GM19035 (cell line): ENCODE measurements at regions not wholly inside any gene's neighbourhood (a gene's known extent, or its start where the extent isn't known, plus 50 kb on each side); places are given as distances from the start of the nearest gene placed in this dataset.
A peak's percentile ranks its signal among the peaks of the same experiment; 100 is the strongest.

ENCODE experiments used
- ATAC-seq: cut with Tn5 transposase; IDR thresholded peaks from one replicate; pipeline ENCODE4 v1.9.1; 2021; ENCODE audit not compliant: unreplicated experiment

DNA sequence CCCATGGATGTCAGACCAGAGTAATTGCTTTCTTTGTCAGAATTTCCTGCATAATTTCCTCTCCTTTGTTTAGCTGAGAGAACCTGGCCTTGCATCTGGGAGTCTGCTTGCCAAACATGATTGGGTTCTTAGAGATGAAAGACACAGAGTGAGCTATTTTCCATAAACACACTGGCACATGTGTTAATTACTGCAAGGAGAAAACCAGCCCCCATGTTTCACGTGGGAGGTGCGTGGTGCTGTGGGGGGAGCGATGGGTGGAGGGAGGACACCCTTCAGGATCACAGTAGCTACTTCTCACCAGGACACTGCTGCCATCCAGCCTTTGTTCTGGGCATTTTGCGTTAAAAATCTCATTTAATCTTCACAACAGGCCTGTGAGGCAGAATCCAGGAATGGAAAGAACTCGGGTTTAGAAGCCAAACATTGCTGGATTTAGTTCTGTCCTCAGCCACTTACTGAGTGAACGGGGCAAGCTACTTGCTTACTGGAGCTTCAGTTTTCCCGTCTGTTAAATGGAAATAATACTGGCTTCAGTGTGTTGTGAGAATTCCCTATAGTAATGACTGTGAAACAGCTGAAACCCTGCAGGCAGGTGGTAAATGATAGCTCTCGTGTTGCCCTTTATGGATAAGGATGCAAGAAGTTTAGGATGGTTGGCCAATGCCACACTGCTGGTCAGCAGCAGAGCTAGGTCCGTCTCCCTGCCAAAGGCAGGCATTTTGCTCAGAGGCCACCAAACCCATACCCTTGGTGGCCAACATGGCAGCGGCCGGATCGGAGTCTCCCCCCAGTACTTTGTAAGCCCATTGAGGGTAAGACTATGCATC, 100.1 kb upstream of the ASAP2 start:
- no peak for ATAC-seq

DNA sequence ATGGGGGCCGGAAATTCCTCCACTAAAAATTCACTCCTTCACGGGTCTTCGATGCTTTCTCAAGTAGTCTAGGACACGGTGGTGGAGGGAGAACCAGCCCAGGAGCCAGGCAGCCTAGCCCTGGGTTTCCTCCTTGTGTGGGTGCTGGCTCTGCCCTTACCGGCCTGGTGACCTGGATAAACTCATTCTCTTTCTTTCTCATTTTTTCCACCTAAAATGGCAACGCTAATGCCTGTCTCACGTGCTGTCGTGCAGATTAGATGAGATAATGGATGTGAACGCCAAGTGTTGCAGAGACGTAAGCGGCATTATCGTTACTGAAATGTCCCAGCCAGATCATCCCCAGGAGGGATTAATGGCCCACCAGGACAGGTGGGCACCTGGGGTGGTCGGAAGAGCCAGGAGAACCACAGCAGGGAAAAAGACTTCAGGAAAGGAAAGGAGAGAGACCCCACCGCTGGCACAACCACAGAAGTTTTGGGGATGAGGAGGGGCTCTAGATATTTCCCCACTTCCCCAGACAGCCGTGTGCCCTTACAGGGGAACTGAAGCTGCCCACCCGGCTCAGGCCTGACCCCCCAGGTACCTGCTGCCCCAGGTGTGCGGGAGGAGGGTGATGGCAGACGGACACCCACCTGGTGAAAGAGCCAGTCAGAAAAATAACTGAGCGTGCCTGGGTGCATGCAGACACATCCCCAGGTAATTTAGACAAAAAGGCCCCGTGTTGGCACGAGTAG, 100.8 kb upstream of the ASAP2 start:
- no peak for ATAC-seq

DNA sequence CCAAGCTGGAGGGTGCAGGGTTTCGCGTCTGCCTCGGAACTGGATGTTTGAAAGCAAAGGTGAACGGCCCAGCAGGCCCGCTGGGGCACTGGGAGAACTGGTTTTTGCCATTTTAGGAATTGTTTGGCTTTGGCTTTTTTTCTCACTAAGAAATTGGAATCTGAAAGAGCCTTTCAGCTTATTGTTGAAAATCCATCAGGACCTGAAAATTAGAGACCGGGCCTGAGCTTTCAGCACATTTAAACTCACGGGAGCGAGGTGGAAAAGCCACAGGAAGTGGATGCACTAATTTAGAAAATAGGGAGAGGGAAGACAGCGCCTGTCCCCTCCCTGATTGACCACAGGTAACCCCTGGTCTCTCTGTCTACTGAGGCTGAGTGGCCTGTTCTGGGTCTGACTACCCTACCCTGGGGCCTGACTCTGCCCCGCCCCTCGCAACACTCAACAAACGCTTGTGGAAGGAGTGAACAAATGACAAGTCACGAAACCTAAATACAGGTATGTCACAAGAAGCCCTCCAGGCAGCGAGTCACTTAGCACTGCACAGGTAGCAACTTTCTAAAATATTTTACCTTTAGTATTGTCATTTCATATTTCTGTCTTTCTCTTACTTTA, 100.3 kb upstream of the MBOAT2 start:
- no peak for ATAC-seq

DNA sequence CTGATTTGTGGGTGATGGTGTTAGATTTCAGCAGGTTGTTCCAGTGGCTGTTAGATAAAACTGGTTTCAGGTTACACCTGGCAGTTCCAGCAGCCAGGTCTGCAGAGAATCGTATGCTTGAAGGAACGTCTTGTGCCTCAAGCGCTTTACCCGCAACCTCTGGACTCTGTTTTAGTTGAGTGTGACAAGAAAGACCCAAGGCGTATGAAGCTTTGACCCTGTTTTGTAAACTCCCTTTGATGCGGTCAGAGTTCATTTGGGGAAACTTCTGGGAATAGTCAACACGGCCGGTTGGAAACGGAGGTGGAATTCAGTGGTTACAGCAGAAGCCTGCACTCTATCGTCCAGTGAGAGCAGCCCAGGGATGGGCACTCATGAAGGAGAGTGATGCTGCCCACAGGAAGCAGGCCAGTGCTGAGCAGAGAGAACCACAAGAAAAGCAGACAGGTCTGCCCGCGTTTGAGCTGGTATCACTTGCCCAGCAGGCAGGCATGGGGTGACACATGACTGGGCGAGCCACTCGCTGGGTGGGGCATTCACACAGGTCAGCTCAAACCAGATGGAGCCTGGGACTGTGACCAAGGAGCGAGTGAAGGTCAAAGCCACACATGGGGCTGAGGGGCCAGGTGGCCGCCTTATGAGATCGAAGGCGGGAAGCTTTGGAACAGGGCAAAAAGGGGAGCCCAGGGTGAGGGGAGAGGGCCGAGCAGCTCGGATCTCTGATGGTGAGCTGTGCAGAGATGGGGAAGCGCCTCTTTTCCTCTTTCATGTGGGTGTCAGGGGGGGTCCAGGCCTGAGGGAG, 99.6 kb upstream of the MBOAT2 start:
- no peak for ATAC-seq

DNA sequence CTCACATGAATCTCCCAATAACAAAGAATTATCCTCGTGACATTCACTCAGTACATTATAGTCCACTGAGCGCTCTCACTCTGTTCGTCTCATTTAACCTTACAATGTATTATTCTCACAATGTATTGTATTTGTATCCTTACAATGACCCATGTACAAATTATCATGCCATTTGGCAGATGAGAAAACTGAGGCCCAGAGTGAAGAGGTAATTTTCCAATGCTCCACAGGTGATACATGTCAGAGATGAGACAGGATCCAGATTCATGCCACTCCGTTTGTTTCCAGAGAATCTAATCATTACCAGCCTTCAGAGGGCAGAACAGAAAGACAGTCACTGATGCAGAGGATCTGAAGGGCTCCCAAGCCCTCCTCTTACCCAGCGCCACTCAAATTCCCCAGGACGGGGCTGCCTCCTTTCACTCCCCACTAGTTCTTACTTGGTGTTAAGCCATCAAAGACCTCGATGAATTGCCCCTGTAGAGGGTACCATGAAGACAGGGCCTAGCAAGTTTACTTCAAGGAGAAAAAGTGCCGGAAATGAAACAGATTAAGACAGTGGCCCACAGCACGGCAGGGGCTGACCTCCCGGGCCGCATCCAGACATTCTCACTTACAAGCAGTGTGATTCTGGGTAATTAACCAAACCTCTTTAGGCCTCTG, 98.4 kb upstream of the MBOAT2 start:
- no peak for ATAC-seq

DNA sequence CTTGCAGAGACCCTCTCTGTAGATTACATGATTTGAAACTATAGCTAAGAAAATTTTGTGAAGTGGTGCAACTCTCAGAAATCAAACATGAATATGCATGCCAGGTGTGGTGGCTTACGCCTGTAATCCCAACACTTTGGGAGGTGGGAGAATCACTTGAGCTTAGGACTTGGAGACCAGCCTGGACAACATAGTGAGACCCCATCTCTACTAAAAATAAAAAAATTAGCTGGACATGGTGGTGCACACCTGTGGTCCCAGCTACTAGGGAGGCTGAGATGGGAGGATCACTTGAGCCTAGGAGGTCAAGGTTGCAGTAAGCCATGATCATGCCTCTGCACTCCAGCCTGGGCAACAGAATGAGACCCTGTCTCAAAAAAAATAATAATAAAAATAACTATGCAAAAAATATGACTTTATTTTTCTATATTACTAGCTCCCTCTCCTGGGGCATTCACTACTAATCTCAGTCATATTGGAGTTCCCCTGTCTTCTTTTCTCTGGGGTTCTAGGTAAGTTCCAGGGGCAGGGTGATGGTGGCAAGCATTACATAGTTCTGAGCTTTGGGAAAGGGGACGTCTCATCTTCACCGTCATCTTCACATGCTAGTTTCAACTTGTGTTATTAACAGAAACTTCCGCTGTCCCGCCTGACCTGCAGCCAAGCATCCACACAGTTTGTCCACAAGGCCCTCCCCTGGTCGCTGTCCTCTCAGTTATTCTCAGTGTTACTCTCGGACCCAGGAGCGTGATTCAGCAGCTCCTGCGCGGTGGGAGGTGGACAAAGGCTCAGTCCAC, 96.8 kb upstream of the MBOAT2 start:
- ATAC-seq = peak; percentile 56

DNA sequence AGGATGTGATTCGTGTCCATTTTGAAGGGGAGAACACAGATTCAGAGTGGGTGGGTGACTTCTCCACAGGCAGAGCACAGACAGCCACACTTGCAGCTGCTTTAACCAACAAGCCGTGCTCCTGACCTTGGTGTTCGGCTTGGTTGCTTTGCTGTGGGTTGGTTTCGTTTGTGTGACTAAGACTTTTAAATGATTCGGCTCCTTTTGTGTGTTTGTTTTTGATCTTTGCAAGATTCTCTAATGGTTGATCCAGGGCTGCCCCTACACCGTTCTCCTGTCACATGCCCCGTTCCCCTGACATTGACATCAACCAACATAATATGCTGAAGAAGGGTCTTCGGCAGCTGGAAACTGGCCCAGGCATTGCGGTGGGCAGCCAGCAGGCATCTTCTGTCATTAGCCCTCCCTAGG, 95.9 kb upstream of the MBOAT2 start:
- no peak for ATAC-seq

DNA sequence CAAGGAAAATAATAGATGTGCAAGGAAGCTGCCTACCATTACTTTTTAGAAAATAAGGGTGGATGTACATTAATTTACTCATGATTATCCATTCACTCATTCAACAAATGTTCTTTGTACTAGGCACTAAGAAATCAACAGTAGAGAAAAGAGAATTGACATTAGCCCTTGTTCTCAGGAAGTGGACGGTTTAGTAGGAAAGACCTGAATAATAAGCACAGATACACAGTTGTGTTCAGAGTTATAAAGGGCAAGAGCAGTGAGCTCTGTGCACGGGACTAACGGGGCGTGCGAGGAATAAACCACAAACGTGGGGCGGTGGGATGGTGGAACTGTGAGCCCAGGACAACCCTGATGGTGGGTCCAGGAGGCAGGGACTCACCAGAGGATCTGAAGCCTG, 94.4 kb upstream of the MBOAT2 start:
- no peak for ATAC-seq

DNA sequence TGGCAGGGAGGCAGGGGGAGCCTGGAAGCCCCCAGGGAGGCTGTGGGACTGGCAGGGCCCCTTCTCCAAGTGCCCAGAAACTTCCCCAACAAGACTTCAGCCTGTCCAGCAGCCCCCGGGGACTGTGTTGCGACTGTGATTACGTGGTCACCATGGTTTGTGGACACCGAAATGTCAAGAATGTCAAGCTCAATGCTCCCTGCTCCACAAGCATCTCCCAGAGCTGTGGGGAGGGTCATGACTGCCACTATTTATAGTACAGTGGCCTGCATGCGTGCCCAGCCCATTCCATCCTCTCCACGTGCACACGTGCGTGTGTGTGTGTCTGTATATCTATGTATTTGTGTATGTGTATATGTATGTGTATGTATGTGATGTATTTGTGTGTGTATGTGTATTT, 93.8 kb upstream of the MBOAT2 start:
- ATAC-seq = no peak

DNA sequence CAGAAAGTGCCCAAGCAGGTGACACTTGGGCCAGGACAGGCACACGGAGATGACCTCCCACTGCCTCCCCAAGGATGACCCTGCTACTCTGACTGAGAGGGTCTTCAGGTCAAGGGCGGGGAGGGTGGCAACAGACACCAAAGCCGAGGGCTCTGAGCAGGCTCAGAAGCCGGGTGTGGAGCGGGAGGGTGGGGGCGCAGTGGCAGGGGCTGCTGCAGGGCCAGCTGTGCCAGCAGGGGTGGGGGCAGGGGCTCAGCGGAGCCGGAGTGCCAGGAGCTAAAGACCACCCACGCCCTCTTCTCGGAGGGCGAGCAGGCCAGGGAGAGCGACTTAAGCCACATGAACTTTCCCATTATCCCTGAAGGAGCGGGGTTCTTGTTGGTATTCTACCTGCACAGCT, 93.3 kb upstream of the MBOAT2 start:
- no peak for ATAC-seq

DNA sequence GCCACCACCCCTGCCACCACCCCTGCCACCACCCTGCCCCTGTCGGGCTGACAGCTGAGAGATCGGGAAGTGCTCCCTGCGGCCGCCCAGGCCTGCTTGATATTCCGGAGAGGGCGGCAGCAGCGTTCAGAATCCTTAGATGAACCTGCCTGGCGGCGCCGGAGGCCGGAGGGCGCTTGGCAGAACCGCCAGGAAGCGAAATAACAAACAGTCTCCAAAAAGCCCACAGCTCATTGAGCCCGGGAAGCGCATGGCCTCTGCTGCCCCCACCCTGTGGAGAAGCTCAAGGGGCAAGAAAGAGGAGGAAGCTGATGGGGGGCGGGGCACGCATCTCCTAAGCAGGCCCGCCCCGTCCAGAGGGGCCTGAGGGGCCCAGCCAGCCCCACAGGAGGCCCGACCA, 92.2 kb upstream of the MBOAT2 start:
- ATAC-seq = no peak

DNA sequence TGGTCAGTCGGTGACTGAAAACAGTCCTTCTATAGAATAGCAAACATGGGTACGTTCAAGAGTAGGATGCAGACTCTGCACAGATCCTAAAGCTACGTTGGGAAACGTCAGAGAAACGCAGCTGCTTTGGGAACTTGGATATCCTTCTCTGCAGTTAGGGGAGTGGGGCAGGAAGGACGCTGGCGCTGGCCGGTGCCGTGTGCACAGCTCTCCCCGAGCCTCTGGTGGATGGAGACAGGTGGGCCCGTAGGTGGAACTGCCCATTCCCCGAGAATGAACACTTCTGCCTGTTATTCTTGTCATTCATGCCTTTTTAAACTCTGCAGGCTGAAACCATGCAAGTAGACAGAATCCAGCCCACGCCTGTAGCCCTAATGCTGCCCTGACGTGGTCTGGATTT, 91.7 kb upstream of the MBOAT2 start:
- ATAC-seq = no peak

DNA sequence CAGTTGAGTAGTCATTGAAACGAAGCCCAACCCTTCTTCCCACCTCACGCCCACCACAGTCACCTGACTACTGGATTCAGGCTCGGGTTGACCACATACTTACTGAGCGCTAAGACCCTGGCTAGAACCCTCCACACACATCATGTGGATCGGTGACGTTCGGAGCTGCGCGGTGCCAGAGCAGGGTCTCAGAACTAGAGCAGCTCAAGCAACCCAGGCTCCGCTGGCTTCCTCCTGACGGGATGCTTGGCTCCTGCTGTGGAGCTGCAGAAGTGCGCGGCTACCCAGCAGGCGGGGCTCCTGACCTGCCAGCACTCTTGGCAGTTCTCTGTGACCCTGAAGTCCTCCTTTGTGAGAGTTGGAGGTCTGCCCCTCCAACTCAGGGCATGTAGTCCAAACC, 90.6 kb upstream of the MBOAT2 start:
- no peak for ATAC-seq

DNA sequence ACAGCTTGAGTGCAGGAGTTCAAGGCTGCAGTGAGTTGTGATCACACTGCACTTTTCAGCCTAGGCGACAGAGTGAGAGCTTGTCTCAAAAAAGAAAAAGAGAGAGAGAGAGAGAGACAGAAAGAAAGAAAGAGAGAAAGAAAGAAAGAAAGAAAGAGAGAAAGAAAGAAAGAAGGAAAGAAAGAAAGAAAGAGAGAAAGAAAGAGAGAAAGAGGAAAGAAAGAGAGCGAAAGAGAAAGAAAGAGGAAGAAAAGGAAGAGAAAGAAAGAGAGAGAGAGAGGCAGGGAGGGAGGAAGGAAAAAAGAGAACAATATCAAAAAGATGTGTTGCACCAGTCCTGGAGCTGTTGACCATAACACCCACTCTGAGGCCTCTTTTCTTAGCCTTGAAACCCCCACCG, 89.8 kb upstream of the MBOAT2 start:
- no peak for ATAC-seq

DNA sequence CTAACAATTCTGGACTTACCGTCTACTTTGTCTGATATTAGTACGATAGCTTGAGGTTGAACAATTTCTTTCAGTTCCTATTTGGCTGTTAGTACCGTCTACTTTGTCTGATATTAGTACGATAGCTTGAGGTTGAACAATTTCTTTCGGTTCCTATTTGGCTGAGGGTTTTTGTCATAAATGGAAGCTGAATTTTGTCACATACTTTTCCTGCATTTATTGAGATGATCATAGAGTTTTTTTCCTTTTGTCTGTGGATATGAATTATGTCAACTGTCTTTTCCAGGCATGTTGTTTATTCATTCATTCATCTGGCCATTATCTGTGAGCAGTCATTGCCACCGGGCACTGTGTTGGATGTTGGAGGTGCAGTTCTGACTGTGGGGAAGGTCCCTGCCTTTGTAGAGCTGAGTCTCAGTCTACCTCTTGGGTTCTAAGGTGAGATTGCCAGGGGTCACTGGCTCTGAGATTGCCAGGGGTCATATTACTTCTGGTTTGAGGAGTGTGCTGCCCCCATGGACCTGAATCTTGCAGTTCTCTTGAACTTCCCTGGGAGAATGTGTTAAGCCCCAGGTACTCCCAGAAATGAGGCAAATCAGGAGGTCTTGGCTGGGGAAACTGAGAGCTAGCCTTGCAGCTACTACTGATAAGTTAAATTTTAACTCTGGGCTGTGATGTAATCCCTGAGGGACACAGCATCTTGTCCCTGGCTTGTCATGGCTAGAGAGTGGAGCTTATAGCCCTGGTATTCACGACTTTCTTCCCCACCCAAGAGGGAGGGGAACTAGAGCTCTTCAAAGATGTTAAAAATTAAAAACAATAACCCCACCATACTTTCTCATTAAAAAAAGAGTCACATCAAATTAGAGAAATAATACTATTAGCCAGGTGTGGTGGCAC, 89.1 kb upstream of the MBOAT2 start:
- ATAC-seq = peak; percentile 91

DNA sequence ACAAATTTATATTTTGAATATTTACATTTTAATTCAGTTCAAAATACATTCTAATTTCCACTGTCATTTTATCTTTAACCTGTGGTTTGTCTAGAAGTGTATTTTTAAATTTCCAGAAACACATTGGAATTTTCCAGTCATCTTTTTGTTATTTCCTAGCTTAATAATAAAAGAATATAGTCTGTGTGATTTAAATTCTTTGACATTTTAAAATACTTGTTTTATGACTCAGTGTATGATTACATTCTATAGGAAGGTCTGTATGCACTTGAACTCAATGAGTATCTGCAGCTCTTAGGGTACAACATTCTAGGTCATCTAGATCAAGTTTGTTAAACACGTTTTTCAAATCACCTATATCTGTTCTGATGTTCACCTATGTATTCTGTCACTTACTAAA, 88.3 kb upstream of the MBOAT2 start:
- ATAC-seq = peak; percentile 12

DNA sequence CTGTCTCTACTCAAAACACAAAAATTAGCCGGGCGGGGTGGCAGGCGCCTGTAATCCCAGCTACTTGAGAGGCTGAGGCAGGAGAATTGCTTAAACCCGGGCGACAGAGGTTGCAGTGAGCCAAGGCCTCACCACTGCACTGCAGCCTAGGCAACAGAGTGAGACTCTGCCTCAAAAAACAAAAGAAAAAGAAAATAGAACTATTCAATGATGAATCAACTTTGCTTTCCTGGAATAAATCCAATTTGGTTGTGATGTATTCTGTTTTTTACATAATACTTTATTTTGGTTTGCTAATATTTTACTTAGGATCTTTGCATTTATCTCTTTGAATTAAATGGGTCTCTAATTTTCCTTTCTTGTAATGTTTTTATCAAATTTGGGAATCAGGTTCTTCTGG, 86.3 kb upstream of the MBOAT2 start:
- ATAC-seq = no peak

DNA sequence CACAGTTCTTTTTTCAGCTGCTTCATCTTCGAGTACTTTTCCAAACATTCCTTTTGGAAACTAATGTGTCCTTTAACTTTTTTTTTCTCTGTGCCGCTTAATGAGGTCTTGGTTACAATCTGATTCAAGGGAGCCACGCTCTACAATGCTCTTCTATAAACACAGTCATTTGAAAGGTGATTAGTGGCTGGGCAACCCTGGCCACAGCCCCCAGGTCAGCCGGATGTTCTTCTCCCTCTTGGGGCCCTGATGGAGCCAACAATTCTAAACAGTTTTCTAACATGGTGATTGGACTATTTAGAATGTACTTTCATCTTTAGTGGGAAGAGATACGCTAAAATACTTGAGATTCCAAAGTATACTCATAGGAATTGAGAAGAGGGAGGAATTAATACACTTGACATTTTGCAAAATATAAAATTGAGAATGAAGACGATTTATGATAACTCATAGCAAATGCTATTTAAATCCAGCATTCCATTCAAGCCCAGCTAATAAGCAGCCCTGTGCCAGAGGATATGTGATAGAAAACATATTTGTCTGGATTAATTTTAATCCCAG, 83.7 kb upstream of the MBOAT2 start:
- ATAC-seq = no peak

DNA sequence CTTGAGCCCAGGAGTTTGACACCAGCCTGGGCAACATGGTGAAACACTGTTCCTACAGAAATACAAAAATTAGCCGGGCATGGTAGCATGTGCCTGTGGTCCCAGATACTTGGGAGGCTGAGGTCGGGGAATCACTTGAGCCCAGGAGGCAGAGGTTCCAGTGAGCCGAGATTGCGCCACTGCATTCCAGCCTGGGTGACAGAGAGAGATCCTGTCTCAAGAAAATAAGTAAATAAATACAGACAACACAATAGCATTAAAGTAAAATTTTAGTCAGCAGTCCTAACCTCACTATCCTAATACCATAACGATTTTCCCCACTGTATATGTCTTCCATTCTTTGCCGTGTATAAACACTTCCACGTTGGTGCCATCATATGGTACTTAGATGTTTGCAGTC, 83.0 kb upstream of the MBOAT2 start:
- no peak for ATAC-seq
